GM21717 (cell line): ENCODE measurements at regions not wholly inside any gene's neighbourhood (a gene's known extent, or its start where the extent isn't known, plus 50 kb on each side); places are given as distances from the start of the nearest gene placed in this dataset.

Source experiments
- ATAC-seq: cut with Tn5 transposase; IDR thresholded peaks from one replicate; pipeline ENCODE4 v1.9.1; 2021; ENCODE audit warnings: mild to moderate bottlenecking, moderate library complexity; ENCODE audit not compliant: unreplicated experiment

DNA sequence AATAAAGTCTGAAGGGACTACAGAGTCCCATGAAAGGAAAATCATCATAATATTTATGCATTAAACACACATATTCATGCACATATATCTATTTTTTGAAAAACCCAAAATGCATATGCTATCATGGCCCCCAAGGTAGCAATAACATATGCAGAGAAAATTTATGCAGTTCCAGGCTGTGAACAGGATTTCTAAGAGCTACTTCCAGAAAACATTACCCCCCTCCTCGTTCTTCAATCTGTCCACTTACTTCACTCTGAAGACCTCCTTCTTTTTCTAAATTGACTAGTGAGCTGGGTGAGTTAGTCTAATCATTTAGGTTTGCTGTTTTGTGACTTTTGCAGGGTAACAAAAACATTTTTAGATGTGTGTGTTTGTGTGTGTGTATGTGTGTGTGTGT lies 376.4 kb upstream of the ZEB2 start:
- no peak for ATAC-seq

DNA sequence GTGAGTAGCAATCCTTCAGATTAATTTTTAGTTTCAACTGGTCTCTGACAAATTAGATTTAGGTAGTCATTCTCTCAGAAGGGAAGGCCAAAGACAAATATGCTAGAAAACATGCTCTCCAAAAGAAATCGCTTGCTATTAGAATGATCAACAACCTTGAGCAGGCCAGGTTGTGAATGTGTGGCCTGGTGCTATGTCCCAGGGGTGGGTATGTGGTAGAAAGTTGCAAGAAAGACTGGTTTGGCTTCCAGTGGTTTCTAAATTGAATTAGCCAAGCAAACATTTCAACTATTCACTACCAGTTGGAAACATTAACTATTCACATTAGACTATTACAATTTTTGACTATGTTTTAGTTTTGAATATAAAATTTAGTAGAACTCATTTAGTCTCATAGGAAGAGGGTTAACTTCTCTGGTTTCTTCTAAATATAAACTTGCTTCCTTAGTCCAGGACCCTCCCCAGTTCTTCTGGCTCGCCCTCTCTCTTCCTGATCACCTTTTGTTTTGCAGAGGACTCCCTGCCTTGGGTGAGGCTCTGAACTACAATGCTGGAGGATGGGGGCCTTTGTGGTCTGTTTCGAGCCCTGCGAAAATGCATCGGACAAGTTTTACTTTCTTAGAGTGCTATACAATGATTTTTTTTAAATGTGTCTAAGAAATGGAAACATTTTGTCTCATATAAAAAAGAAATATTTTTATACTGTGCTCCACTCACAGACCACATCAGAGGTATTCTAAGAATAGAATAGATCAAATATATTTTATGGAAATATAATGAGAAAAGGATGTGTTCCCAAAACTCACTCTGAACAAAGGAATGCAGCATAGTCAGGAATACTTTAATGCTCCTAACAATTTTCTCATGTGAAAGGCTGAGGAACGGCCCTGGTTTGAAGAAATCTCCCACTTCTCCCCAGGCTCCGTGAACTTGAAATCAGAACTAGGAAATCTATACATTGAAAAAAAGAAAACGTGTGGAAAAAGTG lies 375.0 kb upstream of the ZEB2 start:
- no peak for ATAC-seq

DNA sequence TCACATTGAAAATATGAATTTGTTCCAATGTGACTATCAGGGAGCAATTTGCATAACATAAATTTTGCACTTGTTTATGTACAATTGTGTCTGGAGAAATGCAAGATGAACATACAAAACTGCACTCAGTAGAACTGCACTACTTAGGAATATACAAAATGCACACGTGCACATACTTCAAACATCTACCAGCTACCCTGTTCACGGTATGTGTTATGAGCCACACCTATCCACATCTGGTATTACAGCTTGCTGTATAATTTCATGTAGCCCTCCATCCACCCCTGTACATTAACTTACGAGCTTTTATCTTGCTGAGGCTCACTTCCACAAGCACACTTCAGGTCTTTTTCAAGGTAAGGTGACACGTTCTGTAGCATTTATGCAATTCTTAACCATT lies 373.5 kb upstream of the ZEB2 start:
- ATAC-seq: no peak

DNA sequence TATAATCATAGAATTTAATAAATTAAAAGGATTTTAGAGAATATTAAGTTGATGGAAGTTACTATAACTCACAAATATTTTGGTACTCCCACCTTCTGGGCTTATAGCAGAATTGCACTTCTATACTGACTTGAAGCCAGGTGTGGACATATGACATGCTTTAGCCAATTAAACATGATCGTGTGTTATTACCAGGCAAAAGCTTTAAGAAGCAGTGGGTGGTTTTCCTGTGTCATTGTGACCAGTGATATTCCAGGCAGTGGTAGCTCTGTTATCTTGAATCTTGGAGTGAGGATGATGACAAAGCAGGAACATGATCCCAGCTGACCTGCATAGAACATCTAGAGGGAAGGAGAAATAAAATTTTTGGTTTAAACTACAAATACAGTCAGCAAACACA lies 370.9 kb upstream of the ZEB2 start:
- ATAC-seq: no peak

DNA sequence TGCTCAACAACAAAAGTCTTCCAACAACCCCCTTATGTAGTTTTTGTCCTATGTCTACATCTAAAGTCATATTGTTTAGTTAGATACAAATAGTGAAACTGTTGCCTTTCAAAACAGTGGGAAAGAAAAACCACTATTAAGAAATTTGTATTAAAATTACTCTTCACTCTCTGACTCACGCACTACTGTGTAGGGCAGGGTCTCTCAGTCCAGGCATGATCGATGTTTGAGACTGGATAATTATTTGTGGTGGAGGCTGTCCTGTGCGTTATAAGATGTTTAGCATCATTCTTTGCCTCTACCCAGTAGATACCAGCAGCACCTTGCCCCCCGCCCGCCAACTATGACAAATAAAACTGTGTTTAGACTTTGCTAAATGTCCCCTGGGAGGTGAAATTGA lies 369.4 kb upstream of the ZEB2 start:
- ATAC-seq: no peak

DNA sequence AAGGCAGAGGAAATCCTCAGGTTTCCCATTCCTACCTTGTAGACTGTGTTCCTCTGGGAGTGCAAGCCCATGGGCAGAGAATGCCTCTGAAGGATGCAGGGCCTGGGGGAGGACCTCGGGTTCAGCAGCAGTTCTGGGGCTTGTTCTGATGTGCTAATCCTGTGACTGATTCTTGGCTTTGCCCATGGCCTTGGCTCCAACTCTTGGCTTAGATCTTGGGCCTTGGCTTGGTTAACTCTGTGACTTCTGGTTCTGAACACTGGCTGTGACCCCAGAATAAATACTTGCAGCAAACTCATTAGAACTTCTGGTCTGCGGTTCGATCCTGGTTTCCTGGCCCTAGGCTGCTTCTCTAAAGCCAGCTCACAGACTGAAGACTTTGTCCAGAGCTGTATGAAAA lies 366.9 kb upstream of the ZEB2 start:
- ATAC-seq: no peak

DNA sequence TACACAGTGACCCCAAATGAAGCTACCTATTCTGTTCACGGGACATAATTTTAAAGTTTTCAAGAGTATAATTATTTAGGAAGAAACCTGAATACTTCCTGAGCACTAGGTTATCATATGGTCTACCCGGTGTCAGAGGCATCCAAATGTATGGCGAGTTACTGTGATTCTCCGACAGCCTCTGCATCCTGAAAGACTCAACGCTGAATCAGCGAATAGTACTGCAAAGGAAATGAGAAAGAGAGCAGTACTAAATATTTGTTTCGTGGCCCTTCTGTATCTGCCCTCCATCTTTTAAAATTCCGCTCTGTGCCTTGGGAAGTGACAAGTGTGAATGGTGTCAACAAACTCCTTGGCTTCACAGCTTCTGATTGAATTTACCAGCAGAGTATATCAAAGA lies 358.0 kb upstream of the ZEB2 start:
- no peak for ATAC-seq

DNA sequence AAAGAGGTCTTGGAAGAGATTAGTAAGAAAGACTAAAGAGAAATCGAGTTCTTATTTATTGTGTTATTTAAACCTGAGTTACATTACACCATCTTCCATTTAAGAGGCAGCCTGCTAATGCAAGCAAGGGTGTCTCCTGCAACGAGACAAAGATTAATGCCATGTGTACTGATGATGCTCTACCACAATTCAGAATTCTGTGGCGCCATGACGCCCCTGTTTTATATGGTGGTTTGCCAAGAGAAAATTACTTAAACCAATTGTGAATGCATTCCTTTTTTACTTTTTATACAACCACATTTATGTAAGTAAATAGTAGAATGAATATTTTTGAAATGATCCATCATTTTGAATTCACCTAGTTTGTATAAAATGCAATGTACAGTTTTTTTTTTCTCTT lies 356.1 kb upstream of the ZEB2 start:
- ATAC-seq: no peak

DNA sequence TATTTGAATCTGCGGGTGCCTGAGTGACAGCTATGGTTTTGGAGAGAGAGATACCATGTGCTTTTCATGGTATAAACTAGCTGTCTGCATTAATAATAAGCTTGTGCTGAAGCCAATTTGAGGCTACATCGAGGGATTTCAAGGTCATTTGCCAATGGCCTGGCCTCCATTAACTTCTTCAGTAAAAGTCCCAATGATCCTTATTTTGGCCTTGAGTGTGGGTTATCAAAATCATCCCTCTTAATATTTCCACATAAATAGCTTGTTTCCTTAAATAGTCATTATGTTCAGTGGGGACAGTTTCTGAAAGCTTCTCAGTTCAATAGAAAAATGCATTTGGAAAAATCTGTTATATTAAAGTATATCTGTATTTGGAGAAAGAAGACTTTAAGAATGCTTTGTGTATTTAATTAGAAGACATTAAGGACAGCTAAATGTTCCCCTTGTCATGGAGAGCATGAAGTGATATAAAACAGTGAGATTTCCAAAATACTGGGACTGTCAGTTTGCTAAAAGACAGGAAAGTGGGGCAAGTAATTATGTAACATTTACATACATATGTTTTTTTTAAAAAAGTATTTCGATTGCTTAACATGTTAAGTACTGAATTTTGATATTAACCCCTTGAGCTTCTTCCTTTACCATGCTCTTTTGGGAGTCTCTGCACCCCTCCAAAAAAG lies 355.5 kb upstream of the ZEB2 start:
- no peak for ATAC-seq

DNA sequence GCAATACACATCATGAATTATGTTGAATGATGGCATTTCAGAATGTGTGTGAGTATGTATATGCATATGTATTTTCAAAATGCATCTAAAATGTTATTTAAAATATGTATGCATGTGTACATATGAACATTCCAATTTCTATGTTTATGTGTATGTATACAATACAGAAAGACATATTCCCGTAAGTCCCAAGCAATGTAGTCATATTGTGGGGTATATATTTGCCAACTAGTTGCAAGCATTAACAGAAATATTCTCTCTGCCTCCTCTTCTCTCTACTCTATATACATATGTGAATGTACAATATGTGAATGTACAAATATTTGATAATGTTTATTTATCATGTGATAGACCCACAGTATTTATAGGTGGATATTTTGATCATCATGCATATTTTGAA lies 345.8 kb upstream of the ZEB2 start:
- ATAC-seq: no peak

DNA sequence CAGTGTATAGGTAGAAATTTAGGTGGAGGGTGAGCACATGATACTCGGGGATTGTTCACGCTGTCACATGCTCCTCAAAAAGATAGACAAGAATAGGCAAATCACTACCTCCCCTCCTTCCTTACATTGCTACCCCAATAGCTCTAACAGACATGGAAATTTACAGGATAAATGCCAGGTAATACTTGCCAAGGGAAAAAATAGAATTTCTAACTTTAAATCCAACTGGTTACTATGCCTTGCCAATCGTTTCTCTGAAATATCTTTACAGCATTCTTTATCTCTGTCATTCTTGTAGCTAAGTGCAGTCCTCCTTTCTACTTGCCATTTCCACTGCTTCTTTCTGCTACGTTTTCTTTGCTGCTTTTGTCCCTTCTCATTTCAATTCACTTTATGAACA lies 339.8 kb upstream of the ZEB2 start:
- ATAC-seq: no peak

DNA sequence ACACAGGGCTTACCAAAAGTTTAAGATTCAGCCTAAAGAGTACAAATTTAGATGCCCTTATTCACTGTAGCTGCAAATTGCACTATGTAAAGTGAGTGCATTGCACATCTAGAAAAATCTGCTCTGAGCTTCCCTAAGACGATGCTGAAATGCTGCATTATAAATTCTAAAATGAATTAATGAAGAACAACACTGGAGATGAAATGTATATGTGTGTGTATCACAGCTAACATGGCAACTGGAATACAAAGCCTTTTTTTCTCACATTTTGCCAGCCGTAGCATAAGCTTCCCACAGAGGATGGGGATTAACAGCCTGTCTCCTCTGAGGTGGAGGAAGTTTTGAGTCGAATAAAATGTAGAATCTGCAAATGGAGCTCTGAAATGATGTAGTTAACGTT lies 338.3 kb upstream of the ZEB2 start:
- ATAC-seq: no peak

DNA sequence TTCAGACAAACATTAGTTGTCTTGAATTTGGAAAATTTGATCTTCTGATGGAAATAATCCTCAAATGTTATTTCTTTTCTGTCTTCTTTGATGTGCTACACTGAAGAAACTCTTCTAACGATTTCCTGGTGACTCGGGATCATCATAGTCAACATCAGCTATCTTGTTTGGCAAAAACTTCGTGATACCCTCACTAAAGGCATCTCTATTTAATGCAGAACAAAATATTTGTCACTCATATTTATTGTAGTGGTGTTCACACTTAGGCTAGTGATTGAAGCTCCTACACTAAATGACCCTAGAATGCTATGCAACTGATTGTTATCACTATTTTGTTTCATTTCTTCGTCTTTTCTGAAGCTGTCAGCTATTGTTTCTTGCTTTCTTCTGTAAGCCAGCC lies 334.7 kb upstream of the ZEB2 start:
- ATAC-seq: no peak

DNA sequence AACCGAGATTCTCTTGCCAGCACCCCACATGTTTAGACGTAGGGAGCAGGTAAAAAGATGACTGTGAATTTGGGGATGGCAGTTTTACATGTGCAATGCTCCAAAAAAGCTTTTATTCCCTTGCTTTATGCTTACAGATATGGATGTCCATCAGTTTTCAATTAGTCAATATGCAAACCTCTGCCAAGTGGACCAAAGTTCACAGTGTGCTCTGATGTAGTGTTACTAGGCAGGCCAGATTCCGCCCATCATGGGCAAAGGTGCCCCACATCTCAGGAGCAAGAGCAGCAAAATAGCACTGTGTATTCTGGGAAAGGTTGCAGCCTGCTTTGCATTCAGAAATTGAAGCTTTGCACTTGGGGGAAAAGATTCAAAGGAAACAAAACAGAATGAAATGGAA lies 329.7 kb upstream of the ZEB2 start:
- no peak for ATAC-seq

DNA sequence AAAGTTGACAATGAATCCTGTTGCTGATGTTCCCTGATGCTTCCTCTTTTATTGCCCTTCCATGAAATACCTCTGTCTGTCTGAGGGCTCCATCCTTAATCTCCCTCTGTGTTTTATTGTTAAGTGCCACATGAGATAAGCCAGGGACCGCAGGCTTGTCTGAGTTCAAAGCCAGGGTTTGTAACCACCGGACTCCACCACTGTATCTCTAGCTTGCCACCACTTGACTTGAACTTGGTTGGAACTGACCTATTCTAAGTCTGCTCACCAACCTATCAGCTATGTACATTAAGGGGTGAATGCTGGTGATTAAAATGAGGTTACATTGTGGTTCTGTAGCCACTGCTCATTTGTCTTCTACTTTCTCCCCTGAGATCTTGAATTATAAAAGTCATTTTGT lies 328.5 kb upstream of the ZEB2 start:
- ATAC-seq: no peak

DNA sequence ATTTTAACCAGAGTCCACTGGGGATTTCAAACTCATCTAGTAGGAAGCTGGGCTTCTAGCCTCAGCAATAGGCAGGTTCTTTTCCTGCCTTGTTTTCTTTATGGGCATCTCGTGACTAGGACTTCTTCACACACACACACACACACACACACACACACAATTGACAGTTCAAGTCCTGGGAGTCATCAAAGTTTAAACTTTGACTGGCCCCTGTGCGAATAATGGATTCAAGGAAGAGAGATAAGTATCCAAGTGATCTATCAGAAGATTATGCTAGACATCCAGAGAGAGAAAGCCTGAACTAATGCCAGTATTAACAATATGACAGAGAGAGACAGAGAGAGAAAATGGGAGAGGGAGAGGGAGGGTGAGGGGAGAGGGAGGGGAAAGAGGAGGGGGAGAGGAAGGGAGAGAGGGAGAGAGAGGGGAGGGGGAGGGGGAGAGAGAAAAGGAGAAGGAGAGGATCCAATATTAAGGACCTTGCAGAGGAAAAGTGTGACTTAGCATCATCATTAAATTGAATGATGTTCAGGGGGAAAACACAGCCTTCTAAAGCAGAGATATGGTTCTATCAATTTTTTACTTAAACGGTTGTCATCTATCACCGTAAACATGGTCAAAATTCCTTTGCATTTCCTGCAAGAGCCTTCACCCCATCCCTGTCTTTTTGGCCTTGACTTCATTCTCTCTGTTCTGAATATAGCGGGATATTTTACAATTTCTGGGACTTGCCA lies 327.6 kb upstream of the ZEB2 start:
- ATAC-seq: no peak

DNA sequence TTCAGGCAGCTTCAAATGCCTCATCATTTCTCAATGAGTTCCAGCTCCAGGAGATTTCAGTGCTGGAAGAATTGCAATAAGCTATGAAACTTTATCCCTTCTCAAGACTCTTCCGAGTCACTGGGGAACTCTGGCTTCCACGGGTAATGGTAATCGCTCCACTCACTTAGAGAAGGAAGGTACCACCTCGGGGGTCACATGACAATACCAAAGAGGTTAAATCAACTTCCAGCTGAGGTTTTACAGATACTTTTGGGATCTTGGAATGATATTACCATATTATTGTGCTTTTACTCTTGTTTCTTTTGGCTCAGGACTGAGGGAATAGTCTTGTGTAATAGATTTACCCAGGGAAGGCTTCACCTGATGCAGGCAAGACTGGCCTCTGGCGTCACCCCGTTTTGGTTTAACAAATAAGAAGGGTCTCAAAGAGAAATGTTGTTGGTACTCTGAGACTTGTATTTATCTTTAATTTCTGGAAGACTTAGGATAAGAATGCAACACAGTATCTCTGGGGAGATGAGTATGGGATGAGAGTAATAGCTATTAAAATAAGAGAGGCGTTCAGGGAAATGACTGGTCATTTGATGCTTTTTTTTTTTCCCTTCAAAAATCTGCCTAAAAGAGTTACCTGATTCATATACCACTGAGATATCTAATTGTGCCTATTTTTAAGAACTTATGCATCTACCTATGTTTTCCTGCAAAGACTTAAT lies 316.9 kb upstream of the ZEB2 start:
- ATAC-seq: no peak

DNA sequence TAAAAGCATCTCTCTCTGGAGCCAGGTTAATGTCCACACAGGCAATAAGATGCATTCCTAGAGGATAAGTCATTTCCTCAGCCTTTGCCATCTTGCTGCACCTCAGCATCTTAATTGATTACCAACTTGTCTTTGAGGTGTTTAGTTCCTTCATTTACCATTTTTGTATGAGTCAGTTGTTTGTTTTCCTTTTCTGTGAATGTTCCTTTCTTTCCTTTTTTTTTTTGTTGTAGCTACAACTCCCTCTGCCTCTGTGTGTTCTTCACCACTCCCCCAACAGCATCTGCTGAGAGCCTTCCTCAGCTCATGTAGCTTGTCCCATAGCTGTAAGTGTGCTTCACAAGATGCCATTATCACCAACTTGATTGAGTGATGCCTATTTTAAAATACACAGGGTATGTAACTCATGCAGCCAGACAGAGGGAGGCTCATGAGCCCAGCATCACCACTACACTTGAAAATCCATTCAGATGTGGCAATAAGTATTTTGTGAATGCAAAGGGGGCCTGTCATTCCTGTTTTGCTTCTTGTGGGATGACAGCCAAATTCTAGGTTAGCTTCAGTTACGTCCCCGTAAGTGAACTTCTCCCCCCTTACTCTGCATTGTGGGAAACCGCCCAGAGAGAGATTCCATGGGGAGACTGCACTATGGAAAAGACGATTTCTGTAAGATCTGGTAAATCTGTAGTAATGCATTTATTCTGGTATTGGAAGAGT lies 315.9 kb upstream of the ZEB2 start:
- no peak for ATAC-seq

DNA sequence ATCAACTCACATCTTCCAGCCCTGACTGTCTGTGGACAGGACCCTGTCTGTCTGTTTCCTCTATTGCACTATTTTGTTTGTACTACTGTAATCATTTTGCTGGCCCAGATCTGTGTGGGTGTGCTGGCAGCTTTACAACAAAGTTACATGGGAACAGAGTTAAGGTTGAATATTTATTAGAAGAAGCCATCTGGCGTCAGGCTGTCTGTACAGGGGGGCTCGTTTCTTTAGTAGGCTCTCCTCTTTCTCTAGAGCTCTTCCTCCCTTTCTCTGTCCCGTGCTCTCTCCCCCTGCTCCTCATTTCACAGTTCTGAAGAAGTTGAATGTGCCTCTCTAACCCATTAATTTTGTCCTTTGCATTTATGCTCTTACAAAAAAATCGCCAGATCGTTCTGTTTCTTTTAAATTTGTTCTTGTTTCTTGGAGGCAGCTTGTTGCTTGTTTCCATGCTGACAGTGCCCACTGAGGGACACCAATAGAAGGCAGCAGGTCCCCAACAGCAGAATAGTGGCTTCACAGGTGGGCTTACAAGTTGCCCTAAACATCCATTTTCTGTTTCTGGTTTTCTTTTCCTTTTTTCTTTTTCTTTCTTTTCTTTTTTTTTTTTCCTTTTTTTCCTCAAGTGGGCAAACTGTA lies 315.2 kb upstream of the ZEB2 start:
- no peak for ATAC-seq

DNA sequence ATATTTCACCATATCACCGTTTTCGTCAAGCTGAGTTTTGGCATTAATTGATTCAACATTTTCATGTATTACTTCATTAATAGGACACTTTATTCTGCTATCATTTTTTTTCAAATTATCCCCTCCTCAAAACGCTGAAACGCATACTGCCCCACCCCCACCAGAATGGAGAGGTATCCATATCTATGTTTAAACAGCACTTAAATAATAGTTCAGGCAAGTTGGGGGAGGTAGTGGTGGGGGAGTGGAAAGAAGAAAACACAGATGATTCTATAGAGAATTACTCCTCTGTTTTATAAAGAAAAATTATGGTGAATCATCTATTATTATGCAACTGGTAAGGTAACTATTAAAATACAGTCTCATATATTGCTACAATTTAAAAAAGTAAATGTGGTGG lies 314.4 kb upstream of the ZEB2 start:
- no peak for ATAC-seq
